Left ventricle myocardium inferior (tissue), 1 donor: ENCODE measurements at regions not wholly inside any gene's neighbourhood (a gene's known extent, or its start where the extent isn't known, plus 50 kb on each side); places are given as distances from the start of the nearest gene placed in this dataset.

ENCODE experiments used
- DNase-seq: peaks from one replicate; pipeline ENCODE4 v3.0.0-alpha.2; 2020
- H3K27ac ChIP-seq: fragments of 200-600 bp; replicated peaks from 2 replicates; pipeline ENCODE4 v1.8.0; 2021
- H3K27me3 ChIP-seq: fragments of 200-600 bp; 2 replicates; pipeline ENCODE4 v1.8.0; 2021; ENCODE audit warnings: low read depth
- H3K36me3 ChIP-seq: fragments of 200-600 bp; 2 replicates; pipeline ENCODE4 v1.8.0; 2021
- H3K4me1 ChIP-seq: fragments of 200-600 bp; 2 replicates; pipeline ENCODE4 v1.8.0; 2021
- H3K4me3 ChIP-seq: fragments of 200-600 bp; 2 replicates; pipeline ENCODE4 v1.8.0; 2021; ENCODE audit warnings: mild to moderate bottlenecking, moderate library complexity
- H3K9me3 ChIP-seq: fragments of 200-600 bp; replicated peaks from 2 replicates; pipeline ENCODE4 v1.8.0; 2021
- CTCF ChIP-seq: fragments of 200-600 bp; IDR thresholded peaks from 2 replicates; pipeline ENCODE4 v1.8.0; 2021; ENCODE audit warnings: antibody characterized with exemption, mild to moderate bottlenecking, borderline replicate concordance
- intact Hi-C: fragments of 100-400 bp; cut with micrococcal nuclease; formaldehyde crosslinking; loops from one replicate; pipeline ENCODE4 v1.11.0; 2022
- donor health status: DM: no; HTN: yes; CAD: no; lungs with severe emphysema.

- peaks cover 43% of the 10 kb centered on the region for H3K27me3 ChIP-seq
- no peak for DNase-seq
- no peak overlapping the region for H3K27ac ChIP-seq
- no peak for TF ChIP-seq CTCF
- no peaks in the 10 kb centered on the region for H3K9me3 ChIP-seq
- intact Hi-C loops = no loop called here
- H3K4me1 ChIP-seq = no peaks in the 10 kb centered on the region
- no peak overlapping the region for H3K4me3 ChIP-seq
- no peaks in the 10 kb centered on the region for H3K36me3 ChIP-seq
Observed at GRCh38 chr19:56956503-56957226, 116.1 kb upstream of the PEG3 start.

GRCh38 chr19:56959205-56959604 is 118.7 kb upstream of the PEG3 start:
- intact Hi-C loops = no loop called here
- TF ChIP-seq CTCF = no peak
- H3K36me3 ChIP-seq = no peaks in the 10 kb centered on the region
- no peaks in the 10 kb centered on the region for H3K9me3 ChIP-seq
- H3K27ac ChIP-seq = no peak overlapping the region
- H3K27me3 ChIP-seq = peaks cover 55% of the 10 kb centered on the region
- H3K4me3 ChIP-seq = no peak overlapping the region
- H3K4me1 ChIP-seq = no peaks in the 10 kb centered on the region
- no peak for DNase-seq

GRCh38 chr19:56960959-56961543 is 120.5 kb upstream of the PEG3 start:
- intact Hi-C loops = no loop called here
- no peak for DNase-seq
- TF ChIP-seq CTCF = no peak

DNA sequence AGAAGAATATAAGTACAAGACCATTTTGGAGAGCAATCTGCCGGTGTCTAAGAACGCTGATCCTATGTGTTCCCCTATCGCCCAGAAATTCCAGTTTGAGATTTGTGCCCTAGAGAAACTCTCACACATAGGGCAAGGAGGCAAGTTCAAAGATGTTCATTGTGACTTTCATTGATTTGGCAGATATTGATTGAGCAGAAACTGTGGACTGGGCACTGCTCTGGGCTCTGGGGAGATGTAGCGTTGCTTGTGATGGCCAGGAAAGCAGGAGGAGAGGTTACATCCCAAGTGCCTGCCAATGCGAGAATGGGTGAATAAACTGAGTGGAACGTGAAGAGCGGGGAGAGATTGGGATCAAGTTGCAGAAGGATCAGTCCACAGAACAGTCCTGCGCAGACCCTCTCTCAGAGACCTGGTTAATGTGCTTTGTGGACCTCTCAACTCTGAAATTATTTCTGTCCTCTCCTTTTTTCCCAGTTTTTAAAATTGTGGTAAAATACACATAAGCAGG is 123.9 kb upstream of the PEG3 start:
- Histone ChIP-seq H3K9me3 (no peaks in the 10 kb centered on the region), H3K27me3 (peaks cover 69% of the 10 kb centered on the region), H3K4me3 (no peak overlapping the region), H3K4me1 (no peaks in the 10 kb centered on the region), H3K36me3 (no peaks in the 10 kb centered on the region), H3K27ac (no peak overlapping the region)
- no peak for DNase-seq
- no peak for TF ChIP-seq CTCF
- intact Hi-C loops = no loop called here

More at GRCh38 chr19:56960959-56961543, 120.5 kb upstream of the PEG3 start:
- Histone ChIP-seq H3K27ac (no peak overlapping the region), H3K9me3 (no peaks in the 10 kb centered on the region), H3K4me3 (no peak overlapping the region), H3K36me3 (no peaks in the 10 kb centered on the region), H3K4me1 (no peaks in the 10 kb centered on the region), H3K27me3 (peaks cover 72% of the 10 kb centered on the region)

- Histone ChIP-seq H3K4me1 (no peaks in the 10 kb centered on the region), H3K9me3 (no peaks in the 10 kb centered on the region), H3K27me3 (peaks cover 64% of the 10 kb centered on the region), H3K4me3 (no peak overlapping the region), H3K27ac (no peak overlapping the region), H3K36me3 (no peaks in the 10 kb centered on the region)
- intact Hi-C loops = no loop called here
- TF ChIP-seq CTCF = no peak
- DNase-seq = no peak
Observed at GRCh38 chr19:56966225-56966696, 125.7 kb upstream of the PEG3 start.
